Ishikawa (cell line): ENCODE measurements at regions not wholly inside any gene's neighbourhood (a gene's known extent, or its start where the extent isn't known, plus 50 kb on each side); places are given as distances from the start of the nearest gene placed in this dataset.

Experiments
- CEBPB ChIP-seq: IDR thresholded peaks from 2 replicates; pipeline ENCODE4 v1.6.1; 2012
- EGR1 ChIP-seq: IDR thresholded peaks from 2 replicates; pipeline ENCODE4 v1.6.1; 2012
- EP300 ChIP-seq: IDR thresholded peaks from 2 replicates; pipeline ENCODE4 v1.6.1; 2012; ENCODE audit warnings: borderline replicate concordance
- TAF1 ChIP-seq: IDR thresholded peaks from 2 replicates; pipeline ENCODE4 v1.6.1; 2012; ENCODE audit warnings: low read depth, mild to moderate bottlenecking
- TCF12 ChIP-seq: IDR thresholded peaks from 2 replicates; pipeline ENCODE4 v1.6.1; 2012; ENCODE audit warnings: low read depth
- YY1 ChIP-seq: IDR thresholded peaks from 2 replicates; pipeline ENCODE4 v1.6.1; 2012; ENCODE audit warnings: low read depth
- TF ChIP-seq, protein P1 (sequence below): IDR thresholded peaks from 2 replicates; pipeline ENCODE4 v1.6.1; 2012

DNA sequence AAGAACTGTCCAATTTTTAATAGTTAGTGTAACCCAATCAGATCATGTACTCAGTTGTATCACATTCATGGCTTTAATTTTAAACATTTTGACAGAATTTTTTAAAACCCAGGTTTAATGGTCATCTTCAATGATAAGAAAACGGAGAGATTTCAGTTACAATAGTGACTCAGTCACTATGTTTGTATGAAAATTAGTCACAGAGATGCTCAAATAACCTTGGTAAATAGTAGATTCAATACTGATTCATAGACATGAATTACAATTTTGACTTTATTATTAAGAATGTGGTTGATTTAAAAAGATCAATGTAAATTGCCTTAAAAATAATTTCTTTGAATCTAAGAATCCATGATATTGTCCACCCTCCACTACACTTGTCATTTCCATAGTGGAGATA is 64.6 kb upstream of the TYRP1 start:
- TF ChIP-seq EP300: no peak
- TF ChIP-seq YY1: no peak
- no peak for TF ChIP-seq TCF12
- no peak for TF ChIP-seq TAF1
- TF ChIP-seq CEBPB: no peak
- no peak for TF ChIP-seq EGR1
- TF ChIP-seq, protein P1, sequence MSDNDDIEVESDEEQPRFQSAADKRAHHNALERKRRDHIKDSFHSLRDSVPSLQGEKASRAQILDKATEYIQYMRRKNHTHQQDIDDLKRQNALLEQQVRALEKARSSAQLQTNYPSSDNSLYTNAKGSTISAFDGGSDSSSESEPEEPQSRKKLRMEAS: no peak
